HG03571 (cell line): ENCODE measurements at regions not wholly inside any gene's neighbourhood (a gene's known extent, or its start where the extent isn't known, plus 50 kb on each side); places are given as distances from the start of the nearest gene placed in this dataset.

Experiments
- ATAC-seq: cut with Tn5 transposase; IDR thresholded peaks from one replicate; pipeline ENCODE4 v1.9.1; 2021; ENCODE audit not compliant: unreplicated experiment

DNA sequence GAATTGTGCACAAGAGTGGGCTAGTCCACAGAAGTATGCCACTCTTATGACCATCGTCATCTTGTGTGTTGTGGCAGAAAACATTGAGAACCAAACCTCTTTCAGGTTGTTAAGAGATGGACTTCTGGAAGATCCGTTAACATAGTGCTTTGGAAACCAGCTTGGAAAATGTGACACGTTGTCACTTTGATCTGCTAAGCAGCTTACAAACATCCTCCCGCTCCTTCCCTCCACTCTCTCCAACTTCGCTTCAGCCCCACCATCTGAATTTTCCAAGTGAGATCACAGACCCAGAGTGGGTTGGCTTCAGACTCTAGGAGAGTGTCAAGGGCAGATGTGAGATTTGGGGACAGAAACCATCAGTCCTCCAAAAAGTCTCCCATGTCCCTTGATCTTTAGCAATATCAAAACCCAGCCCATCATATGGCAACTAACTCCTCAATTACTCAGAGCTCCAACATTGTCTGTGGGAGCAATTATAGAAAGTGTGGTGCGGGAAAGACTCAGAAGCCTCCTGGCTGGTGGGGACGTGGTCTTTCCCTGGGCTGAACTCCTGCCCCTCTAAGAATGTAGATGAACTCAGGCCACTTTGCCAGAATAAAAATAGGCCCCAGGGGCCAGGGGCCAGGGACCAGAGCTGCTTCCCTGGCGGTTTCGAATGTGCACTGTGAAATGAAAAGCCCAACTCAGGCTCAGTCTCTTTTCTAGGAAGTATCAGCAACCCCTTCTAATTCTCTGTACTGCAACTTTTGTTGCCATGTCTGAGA lies 129.5 kb downstream of the SLC38A6 start:
- ATAC-seq = no peak

DNA sequence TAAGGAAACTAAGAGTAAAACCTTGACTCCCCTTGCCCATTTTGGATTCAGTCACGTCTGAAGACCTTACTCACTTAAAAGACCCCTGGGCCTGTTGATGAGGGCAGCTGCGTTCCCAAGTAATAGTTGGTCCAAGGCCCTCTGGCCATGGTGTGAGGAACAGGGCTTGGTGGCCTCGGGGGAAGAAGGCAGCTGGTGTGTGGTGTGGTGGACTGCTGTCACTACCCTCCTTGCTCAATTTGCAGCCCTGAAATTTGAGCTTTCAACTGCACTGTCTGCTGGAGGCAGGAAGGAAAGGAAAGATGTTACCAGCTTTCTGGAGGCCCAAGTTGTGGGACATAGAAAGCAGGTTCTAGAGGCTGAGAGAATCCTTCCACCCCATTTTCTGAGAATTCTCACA lies 128.2 kb downstream of the SLC38A6 start:
- no peak for ATAC-seq

DNA sequence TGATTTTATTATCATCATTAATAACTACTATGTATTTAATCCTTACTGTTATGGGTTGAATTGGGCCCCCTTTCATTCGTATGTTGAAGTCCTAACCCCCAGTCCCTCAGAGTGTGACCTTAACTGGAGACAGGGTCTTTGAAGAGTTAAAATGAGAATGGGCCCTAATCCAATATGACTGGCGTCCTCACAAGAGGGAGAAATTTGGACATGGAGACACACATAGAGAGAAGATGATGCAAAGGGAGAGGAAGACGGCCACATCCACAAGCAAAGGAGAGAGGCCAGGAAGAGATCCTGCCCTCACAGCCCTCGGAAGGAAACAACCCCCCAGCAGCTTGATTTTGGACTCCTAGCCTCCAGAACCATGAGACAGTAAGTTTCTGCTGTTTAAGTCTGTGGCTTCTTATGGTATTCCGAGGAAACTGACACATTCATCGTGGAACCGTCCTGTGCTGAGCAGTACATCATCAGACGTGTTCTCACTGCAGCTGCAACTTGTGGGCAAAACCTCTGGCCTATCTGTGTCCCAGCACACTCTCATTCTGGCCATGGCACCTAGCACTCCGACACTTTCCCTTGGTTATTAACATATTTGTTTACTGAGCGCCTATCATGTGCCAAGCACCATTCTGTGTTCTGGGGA lies 127.6 kb downstream of the SLC38A6 start:
- ATAC-seq = no peak

DNA sequence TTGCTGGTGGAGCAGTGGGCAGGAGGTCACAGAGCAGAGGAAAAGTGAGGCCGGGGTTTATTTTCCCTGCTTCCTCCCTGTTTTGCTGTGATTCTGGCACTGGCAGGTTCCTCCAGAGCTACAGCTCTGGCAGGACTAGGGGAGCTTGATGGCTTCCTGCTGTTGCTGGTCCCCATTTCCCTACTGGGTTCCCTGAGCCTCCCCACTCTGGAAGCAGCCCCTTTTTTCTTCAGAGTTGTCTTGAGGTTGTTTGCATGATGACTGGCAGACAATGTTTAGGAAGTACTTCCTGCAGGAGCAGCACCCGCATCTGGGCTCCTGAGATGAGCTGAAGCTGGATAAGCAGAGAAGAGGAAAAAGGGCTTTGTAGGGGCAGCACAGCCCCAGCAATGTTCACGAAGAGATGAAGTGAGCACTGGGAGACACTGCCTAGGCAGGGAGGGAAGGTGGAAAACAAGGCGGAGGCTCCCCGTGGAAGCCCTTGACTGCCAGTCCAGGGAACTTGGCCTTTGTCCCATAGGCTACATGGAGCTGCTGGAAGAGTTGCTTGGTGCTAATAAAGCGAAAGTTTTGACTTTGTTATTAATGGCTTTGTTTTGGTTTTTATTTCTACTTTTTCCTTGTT lies 126.9 kb downstream of the SLC38A6 start:
- ATAC-seq = no peak

DNA sequence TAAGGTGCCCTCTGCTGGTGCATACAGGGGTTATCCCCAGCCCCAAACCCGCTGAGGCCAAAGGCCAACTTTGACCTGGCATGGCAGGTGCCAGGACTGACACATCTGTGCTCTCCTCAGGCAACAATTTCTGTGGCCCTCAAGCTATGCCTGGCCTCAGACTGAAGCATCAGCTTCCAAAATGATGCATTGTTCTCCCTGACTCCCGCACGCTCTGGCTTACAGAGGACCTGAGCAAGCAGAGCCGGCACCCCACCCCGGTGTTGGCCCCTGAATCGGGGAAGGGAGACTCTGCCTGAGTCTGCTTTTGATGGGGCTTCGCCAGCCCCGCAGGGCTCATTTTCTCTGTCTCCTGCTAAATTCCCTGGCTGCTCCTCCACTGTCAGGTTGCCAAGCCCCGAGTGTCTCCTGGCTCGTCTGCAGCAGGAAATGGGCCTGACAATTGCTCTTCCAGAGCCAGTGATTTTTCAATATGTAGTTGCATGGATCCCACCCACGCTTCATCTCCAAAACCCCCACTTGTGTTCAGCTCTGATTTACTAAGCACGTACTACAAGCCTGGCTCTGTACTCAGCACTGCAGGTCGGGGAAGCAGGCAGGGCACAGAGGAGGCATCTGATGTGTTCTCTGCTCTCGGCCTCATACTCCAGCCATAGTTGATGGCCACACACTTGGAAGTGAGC lies 126.1 kb downstream of the SLC38A6 start:
- ATAC-seq = no peak

DNA sequence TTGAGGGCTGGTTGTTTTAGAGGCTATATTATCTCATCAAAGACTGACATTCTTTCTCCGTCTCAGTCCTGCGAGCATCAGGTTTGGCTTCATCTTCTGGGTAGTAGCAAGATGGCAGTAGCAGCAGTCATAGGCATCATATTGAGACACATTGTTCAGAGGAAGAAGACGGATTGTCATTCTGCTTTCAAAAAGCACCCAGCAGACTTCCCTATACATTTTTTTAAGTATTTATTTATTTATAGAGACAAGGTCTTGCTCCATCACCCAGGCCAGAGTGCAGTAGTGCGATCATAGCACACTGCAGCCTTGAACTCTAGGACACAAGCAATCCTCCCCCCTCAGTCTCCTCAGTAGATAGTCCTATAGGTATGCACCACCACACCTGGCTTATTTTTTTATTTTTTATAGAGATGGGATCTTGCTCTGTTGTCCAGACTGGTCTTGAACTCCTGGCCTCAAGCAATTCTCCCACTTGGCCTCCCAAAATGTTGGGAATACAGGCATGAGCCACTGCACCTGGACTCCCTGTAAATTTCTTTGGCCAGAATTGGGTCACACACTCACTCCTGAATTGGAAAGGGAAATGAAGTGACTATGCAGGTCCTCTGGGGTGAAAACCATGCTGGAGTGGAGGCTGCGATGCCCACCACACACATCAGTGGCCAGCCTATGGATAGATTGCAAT lies 125.4 kb downstream of the SLC38A6 start:
- no peak for ATAC-seq

DNA sequence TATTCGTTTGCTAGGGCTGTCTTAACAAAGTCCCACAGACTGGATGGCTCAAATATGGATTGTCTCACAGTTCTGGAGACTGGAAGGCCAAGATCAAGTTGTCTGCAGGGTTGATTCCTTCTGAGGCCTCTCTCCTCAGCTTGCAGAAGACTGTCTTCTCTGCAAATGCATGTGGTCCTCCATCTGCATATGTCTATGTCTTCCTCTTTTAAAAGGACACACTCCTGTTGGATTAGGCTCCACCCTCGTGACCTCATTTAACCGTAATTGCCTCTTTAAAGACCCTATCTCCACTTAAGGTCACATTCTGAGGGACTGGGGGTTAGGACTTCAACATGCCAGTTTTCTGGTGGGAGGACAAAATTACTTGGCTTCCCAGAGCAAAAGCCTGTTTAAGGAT lies 123.3 kb downstream of the SLC38A6 start:
- ATAC-seq = no peak

DNA sequence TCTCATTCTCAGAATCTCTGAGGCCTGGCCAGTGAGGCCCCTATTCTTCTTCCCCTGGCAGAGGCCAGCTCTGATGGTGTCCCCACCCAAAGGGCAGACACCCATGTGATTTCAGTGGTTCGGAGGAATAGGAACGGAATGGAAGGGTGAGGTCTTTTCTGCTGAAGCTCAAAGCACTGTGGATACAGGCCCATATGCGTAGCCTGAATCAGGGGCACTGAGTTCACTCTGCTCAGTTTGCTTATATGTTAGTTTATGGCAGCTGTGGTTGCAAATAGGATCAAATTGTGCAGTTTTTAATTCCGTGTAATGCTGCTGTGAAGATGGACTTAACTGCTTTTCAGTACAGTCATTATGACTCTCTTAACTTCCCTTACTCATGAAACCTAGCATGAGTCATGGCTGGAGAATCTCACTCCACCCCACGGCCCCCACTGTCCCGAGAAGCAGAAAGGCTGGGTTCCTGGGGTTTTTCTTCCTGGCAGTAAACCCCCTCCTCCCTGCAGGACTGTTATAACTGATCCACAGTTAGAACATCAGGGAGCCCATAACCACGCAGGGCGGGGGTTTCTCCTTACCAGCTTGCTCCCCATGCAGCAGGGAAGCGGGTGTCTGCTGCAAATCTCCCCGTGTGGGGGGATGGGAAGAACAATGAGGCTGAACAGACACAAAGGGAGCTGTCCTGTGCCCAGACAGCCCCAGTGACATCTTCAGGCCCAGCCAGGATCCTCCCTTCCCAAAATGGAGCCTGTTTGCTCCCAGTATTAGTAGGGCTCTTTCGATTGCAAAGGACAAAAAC lies 122.7 kb downstream of the SLC38A6 start:
- peak; percentile 60 for ATAC-seq

DNA sequence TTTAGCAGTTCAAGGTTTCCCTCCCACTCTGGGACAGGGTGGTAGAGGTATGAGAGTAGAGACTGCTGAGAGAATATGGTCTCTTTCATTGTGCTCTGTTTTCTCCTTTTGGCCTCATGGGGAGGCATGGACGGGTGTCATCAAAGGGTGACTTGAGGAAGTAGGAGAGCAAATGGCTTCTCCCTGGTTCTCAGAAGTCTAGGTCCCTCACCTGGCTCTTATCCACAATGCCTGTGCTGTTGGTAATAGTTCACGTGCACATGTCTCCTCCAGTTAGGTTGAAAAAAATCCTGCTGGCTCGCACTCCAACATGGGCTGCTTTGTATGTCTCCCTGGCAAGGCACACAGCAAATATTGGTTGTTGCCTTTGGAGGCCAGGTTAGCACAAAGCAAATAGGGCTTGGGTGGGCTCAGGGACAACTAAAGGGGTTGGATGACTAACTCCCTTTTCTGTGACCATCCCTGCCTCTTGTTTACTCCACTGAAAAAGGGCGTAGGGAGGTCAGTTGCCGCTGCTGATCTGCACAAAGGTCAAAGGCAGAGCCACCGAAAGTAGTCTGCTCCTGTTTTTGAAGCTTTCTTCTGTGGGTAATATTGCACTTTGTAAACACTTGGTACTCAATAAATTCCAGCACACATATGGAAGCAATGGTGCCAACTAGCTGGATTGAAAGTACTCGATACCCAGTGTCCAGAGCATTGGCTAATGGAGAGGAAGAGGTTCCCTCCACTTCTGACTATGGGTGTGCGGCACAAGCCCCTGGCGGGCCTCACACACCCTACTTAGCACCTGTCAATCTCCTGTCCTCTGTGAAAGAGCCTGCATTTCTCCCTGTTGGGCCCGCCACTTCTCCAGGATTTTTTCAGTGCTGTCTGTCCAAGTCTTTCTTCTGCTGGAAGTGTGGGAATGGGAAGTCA lies 121.8 kb downstream of the SLC38A6 start:
- no peak for ATAC-seq
